Fibroblast of lung (primary cell): ENCODE measurements at regions not wholly inside any gene's neighbourhood (a gene's known extent, or its start where the extent isn't known, plus 50 kb on each side); places are given as distances from the start of the nearest gene placed in this dataset.

Experiments
- DNase-seq, 2 donors: peaks; one replicate each; pipeline versions ENCODE4 v3.0.0 to v3.0.0-alpha.2; 2010; ENCODE audit warnings: low read depth in 2 of 2
- H2AFZ ChIP-seq: 2 replicates; pipeline ENCODE4 v1.5.1; 2012; ENCODE audit warnings: low read length, control low read depth, inconsistent platforms
- H3K27ac ChIP-seq: 2 replicates; pipeline ENCODE4 v1.5.1; 2011; ENCODE audit warnings: low read length, control low read depth; ENCODE audit not compliant: insufficient read depth
- H3K27me3 ChIP-seq: 2 replicates; pipeline ENCODE4 v1.5.1; 2011; ENCODE audit warnings: mild to moderate bottlenecking, low read length; ENCODE audit not compliant: control insufficient read depth, insufficient read depth
- H3K36me3 ChIP-seq: 2 replicates; pipeline ENCODE4 v1.5.1; 2011; ENCODE audit warnings: low read length; ENCODE audit not compliant: control insufficient read depth, insufficient read depth
- H3K4me1 ChIP-seq: 2 replicates; pipeline ENCODE4 v1.5.1; 2011; ENCODE audit warnings: low read length; ENCODE audit not compliant: control insufficient read depth, insufficient read depth; ENCODE audit errors: extremely low read depth
- H3K4me2 ChIP-seq: 2 replicates; pipeline ENCODE4 v1.5.1; 2011; ENCODE audit warnings: low read length, control low read depth; ENCODE audit not compliant: insufficient read depth; ENCODE audit errors: extremely low read depth
- H3K4me3 ChIP-seq, 4 experiments: fragments of 200-600 bp in 1 of 4; sonication (generic) in 1 of 4; replicated peaks in 1 of 4; 2 replicates each; pipeline ENCODE4 v1.5.1; 2011 to 2016; ENCODE audit warnings: low read length in 4 of 4, low read depth in 3 of 4, mild to moderate bottlenecking in 3 of 4, control low read depth in 2 of 4, inconsistent platforms in 1 of 4, mixed read lengths in 1 of 4; ENCODE audit not compliant: insufficient read depth in 1 of 4; ENCODE audit errors: control extremely low read depth in 1 of 4
- H3K79me2 ChIP-seq: 2 replicates; pipeline ENCODE4 v1.5.1; 2012; ENCODE audit warnings: mild to moderate bottlenecking, low read length, inconsistent platforms; ENCODE audit not compliant: control insufficient read depth, insufficient read depth
- H3K9ac ChIP-seq: 2 replicates; pipeline ENCODE4 v1.5.1; 2011; ENCODE audit warnings: mild to moderate bottlenecking, low read length, control low read depth; ENCODE audit not compliant: insufficient read depth
- H3K9me3 ChIP-seq: 2 replicates; pipeline ENCODE4 v1.5.1; 2012; ENCODE audit warnings: low read depth, low read length; ENCODE audit not compliant: control insufficient read depth, insufficient read depth
- H4K20me1 ChIP-seq: 2 replicates; pipeline ENCODE4 v1.5.1; 2011; ENCODE audit warnings: low read length; ENCODE audit not compliant: control insufficient read depth, insufficient read depth; ENCODE audit errors: extremely low read depth
- CTCF ChIP-seq, 2 donors: IDR thresholded peaks in 1 of 2; conservative IDR thresholded peaks in 1 of 2; 1 replicate in 1 of 2; 2 replicates in 1 of 2; pipeline ENCODE4 v1.5.1; 2011 to 2012; ENCODE audit warnings: low read length in 2 of 2, control low read depth in 1 of 2, inconsistent platforms in 1 of 2, low read depth in 1 of 2, mild to moderate bottlenecking in 1 of 2
- EZH2 ChIP-seq: IDR thresholded peaks from 2 replicates; pipeline ENCODE4 v1.5.1; 2012; ENCODE audit warnings: low read length, control low read depth, mild to moderate bottlenecking; ENCODE audit errors: missing control alignments

DNA sequence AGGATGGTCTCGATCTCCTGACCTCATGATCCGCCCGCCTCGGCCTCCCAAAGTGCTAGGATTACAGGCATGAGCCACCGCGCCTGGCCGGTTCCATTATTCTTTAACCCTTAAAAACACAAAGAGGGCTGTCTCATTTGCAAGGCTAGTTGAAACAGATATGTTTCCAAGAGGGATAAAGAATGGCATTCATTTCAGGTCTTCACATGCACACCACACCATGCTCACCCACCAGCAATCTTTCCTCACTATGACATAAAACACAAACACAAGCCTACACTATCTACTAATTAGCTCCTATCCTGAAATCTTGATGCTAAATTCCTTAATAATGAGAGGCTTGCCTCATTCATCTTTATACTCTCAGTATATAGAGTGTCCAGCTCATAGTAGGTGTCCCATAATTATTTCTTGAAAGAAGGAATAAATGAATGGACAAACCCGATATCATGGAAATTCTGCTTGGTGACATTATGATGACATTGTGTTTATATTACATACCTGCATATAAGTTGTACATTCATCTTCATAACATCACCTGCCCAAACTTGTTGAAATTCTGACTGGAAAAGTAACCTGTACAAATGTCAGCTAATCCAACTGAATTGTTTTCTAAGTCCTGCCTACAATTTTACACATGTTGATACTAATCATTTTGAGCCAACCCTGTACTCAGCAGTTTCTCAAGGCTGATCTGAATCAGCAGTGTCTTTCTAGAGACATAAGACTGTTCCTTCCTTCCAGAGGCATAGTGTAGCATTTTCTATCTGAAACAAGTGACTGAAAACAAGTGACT, 408.5 kb downstream of the KLHL13 start:
- no peak for DNase-seq
- Histone ChIP-seq H3K36me3 (no peaks in the 10 kb centered on the region), H3K27ac (no peak overlapping the region), H3K4me3 (no peak overlapping the region), H3K4me1 (no peaks in the 10 kb centered on the region), H3K9me3 (no peaks in the 10 kb centered on the region), H3K4me2 (no peak overlapping the region), H2AFZ (no peak overlapping the region), H3K79me2 (no peaks in the 10 kb centered on the region), H3K27me3 (no peaks in the 10 kb centered on the region), H3K9ac (no peak overlapping the region), H4K20me1 (no peaks in the 10 kb centered on the region)
- TF ChIP-seq CTCF (conservative IDR thresholded peaks at IDR 0.05 in 1 of 2, IDR thresholded peaks at IDR 0.05 in 1 of 2; ENCODE audit: low read depth in 1 of 2, low read length in 2 of 2) (no peak), EZH2 (no peak)

DNA sequence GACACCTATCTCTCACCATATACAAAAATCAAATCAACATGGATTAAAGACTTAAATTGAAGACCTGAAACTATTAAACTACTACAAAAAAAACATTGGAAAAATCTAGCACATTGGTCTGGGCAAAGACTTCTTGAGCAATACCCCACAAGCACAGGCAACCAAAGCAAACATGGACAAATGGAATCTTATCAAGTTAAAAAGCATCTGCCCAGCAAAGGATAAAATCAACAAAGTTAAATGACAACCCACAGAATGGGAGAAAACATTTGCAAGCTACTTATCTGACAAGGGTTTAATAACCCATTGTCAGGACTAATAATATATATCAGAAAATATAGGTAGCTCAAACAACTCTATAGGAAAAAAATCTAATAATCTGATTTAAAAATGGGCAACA, 415.6 kb downstream of the KLHL13 start:
- no peak for DNase-seq
- Histone ChIP-seq H3K36me3 (no peaks in the 10 kb centered on the region), H3K9me3 (no peaks in the 10 kb centered on the region), H3K79me2 (no peaks in the 10 kb centered on the region), H4K20me1 (no peaks in the 10 kb centered on the region), H3K4me2 (no peak overlapping the region), H3K4me3 (no peak overlapping the region), H3K27ac (no peak overlapping the region), H3K27me3 (no peaks in the 10 kb centered on the region), H3K9ac (no peak overlapping the region), H3K4me1 (no peaks in the 10 kb centered on the region), H2AFZ (no peak overlapping the region)
- TF ChIP-seq CTCF (conservative IDR thresholded peaks at IDR 0.05 in 1 of 2, IDR thresholded peaks at IDR 0.05 in 1 of 2; ENCODE audit: low read depth in 1 of 2, low read length in 2 of 2) (no peak), EZH2 (no peak)

GRCh38 chrX:117689956-117690355, 426.7 kb downstream of the KLHL13 start:
- no peaks in the 10 kb centered on the region for H3K9me3 ChIP-seq
- H2AFZ ChIP-seq = no peak overlapping the region
- H4K20me1 ChIP-seq = no peaks in the 10 kb centered on the region
- H3K27ac ChIP-seq = no peak overlapping the region
- DNase-seq = no peak
- no peaks in the 10 kb centered on the region for H3K36me3 ChIP-seq
- no peaks in the 10 kb centered on the region for H3K79me2 ChIP-seq
- H3K27me3 ChIP-seq = no peaks in the 10 kb centered on the region
- no peak overlapping the region for H3K4me2 ChIP-seq
- H3K4me1 ChIP-seq = no peaks in the 10 kb centered on the region
- TF ChIP-seq EZH2 (no peak), CTCF (conservative IDR thresholded peaks at IDR 0.05 in 1 of 2, IDR thresholded peaks at IDR 0.05 in 1 of 2; ENCODE audit: low read depth in 1 of 2, low read length in 2 of 2) (no peak)
- no peak overlapping the region for H3K4me3 ChIP-seq
- H3K9ac ChIP-seq = no peak overlapping the region
